Hepatic stellate cell (primary cell): ENCODE measurements at regions not wholly inside any gene's neighbourhood (a gene's known extent, or its start where the extent isn't known, plus 50 kb on each side); places are given as distances from the start of the nearest gene placed in this dataset.
A peak's percentile ranks its signal among the peaks of the same experiment; 100 is the strongest.

Experiments
- DNase-seq: peaks from one replicate; pipeline ENCODE4 v3.0.0; 2011; ENCODE audit warnings: low spot score

- DNase-seq, result peak; percentile 74
Observed at GRCh38 chr11:8826139-8826786, 84.7 kb upstream of the AKIP1 start.

- DNase-seq, result no peak
Observed at GRCh38 chr11:8826901-8827560, 84.0 kb upstream of the AKIP1 start.

- no peak for DNase-seq
Observed at GRCh38 chr11:8828046-8828445, 82.9 kb upstream of the AKIP1 start.

GRCh38 chr11:8828580-8829361 is 82.2 kb upstream of the AKIP1 start:
- no peak for DNase-seq

GRCh38 chr11:8829556-8829955 is 81.4 kb upstream of the AKIP1 start:
- DNase-seq, result no peak

- DNase-seq, result no peak
Observed at GRCh38 chr11:8830641-8831040, 80.3 kb upstream of the AKIP1 start.

DNA sequence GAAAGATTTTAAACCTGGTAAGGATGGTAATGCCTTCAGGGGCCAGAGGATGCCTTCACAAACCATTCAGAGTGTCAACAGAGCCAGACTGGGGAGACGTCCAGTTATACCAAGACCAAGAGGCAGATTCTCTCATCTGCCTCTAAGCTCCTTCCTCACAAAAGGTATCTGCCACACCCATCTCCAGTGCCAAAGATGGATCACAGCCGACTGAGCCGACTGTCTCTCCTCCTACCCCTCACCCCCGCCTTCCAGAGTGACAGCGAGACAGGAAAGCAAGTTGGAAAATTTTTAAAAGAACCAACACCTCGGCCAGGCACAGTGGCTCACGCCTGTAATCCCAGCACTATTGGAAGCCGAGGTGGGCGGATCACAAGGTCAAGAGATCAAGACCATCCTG is 79.1 kb upstream of the AKIP1 start:
- DNase-seq, result no peak

DNA sequence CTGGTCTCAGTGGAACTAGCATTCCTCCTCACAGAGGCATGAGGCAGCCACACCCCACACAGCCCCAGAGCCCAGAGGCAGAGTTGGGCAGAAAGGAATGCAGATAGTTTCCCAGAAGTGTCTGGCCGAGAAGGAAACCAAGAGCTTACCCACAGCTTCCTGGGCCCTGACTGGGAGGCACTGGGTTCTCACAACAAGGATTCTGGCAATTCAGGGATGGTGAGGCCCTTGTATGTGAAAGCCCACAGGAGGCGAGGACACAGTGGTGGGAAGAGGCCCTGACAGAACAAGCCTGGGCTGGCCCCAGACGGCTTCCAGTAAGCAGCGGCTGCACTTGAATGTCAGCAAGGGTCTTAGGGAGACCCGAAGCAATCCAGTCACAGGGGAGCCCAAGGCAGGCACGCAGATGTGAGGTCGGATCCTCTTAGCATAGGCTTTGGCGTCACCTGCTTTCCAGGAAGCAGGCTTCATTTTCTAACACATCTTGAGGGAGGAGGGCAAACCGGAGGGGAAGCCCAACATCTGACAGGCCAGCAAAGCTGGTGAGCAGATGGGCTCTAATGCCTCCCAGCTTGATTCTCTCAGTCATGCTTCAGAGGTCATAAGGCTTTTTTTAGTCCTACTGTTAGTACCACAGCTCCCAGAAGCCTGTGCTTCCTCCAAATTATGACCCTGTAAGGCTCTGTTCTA is 78.3 kb upstream of the AKIP1 start:
- DNase-seq, result peak; percentile 84

DNA sequence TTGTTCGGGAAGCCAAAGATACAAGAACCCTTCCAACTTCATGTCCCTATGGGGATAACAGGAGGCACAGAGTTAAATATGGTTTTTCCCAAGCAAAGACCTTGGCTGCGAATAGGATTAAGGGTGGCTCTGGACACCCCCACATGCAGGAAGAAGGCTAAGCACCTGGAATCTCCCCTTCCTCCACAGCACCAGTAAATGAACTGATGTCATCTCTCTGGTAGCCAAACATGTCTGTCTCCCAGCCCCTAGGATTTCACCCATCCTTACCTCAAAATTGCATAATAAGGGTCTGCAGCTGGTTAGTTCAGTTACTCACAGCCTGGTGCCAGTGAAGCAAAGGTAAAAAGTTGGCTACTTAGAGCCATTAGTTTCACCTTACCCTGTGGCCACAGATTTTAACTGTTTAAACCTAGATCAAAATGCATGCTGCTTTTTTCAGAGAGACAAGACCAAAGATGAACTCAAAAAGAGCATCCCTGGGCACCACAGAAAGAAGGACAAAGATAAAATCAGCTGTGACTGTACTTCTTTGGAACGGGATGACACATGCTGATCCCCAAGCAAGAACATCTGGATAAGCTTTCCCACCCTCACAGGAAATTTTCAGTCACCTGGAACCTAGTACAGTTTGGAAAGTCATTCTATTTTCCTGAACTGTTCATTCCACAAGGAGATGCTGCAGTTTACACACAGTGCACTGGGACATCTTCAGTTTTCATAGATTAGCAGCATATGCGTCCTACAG is 77.2 kb upstream of the AKIP1 start:
- DNase-seq, result no peak

DNA sequence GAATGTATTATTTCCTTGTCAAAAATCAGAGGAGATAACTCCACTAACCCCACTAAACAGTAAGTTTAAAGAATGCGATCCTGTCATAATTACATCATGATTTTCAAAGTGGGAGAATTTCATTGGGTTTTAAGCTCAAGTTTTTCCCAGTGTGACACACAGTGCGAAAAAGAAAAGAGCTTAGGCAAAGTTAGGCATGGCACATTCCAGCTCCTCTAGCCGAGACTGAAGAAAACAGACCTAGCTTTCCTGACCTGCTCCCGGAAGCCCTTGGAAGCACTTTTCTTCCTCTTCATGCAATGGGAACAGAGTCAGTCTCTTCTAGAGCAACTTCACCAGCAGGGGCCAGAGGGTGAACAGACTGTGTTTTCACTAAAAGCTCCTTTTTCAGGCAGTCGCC is 76.6 kb upstream of the AKIP1 start:
- no peak for DNase-seq

DNA sequence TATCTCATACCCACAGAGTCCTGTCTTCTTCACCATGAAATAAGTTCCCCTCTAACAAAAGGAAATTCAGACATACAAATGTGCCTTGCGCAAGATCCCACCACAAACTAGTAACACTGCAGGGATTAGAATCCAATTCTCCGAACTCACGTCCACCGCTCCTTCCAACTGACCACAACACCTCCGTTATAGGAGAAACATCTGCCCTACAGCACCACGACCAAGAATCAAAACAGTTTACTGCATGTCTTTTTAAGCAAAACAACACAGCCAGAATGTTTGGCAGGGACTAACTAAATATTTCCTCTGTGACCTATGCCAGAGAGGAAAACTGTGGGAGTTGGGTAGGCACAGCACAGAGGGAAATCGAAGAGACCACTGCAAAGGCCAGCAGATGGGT is 72.7 kb upstream of the AKIP1 start:
- no peak for DNase-seq

GRCh38 chr11:8839306-8839956 is 71.6 kb upstream of the AKIP1 start:
- no peak for DNase-seq

DNA sequence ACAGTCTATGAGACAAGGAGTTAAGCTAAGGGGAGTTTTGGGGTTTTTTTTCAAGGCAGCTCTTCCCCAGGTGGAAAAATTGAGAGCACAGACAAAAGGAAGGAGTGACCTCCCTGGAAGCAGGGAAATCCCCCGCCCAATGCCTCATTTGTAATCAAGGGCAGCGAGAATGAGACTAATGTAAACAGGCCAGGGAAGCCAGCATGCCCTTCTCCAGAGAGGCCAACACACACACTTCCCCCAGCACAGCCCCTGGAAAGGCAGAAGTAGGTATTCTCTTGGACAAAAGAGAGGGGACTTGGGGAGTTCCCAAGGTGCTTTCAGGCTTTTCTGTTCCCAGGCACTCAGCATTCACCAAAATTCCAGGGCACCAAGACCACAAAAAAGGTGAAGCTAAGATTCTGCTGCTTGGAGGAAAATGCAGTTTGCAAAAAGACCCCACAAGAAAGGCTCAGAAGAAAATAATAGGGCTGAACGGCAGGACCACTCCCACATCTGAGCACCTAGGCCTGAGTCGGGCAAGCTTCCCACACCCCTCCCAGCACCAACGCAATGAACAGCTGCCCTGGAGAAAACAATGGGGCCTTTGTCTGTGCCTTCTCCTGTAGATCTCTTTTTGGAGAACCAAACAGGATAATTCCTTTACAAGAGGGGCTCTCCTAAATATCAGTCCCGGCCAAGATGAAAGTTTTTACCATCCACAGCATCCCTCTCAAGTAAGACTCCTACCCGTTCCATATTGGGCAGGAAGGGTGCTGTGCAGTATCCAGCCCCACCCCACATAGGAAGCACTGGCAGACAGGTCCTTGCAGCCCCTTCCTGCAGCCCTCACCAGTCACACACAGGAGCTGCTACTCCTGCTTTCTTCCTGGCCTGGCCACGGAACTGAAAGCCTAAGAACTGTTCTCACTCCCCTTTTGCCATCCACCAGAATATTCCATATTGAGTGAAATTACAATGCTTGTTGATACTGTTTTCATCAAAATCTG is 70.7 kb upstream of the AKIP1 start:
- DNase-seq, result no peak

DNA sequence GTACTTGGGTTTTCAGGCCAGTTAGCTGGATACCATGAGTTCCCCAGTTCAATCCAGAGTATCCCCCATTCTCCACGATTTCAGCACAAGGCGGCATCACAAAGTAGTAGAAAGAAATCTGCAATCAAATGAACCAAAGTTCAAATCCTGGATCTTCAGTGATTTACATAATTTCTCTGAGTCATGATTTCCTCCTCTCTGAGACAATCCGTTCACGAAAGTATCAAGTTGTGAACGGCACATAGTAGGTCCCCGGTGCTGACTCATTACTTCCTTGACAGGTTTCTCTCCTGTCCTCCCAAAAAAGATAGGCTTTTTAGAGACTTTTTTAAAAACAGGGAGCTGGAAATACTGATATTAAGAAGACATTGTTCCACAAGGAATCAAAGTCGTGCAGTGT is 69.1 kb upstream of the AKIP1 start:
- no peak for DNase-seq

DNA sequence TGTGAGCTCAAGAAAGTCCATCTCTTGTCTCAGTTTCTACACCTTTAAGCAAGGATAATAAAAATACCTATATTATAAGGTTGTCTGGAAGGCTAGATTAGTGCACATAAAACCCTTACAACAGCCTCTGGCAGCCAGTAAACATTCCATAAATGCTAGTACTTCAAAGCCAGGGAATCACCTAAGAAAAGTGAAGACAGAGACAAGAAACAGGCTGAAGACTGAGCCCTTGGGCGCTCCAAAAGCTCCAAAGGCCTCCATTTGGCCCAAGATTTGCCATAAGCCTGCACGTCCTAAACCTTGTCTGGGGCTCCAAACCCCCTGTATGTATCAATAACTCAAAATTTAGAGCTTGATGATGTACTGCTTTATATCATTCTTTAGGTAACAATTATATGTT is 52.2 kb upstream of the AKIP1 start:
- DNase-seq, result no peak
